ENCODE measurements at regions not wholly inside any gene's neighbourhood (a gene's known extent, or its start where the extent isn't known, plus 50 kb on each side); places are given as distances from the start of the nearest gene placed in this dataset.
A peak's percentile ranks its signal among the peaks of the same experiment; 100 is the strongest.

GRCh38 chr5:122228728-122229392, 83.2 kb upstream of the SNCAIP start:
- no peak for DNase-seq
- no peak overlapping the region for H3K9ac ChIP-seq (ENCODE audit: low read depth in 2 of 2, low read length in 2 of 2)
- no peaks in the 10 kb centered on the region for H3K27me3 ChIP-seq
- no peaks in the 10 kb centered on the region for H3K4me1 ChIP-seq
- no peak overlapping the region for H3K4me3 ChIP-seq
- H3K27ac ChIP-seq, result no peak overlapping the region
- H3K9me3 ChIP-seq, result no peaks in the 10 kb centered on the region
- no peaks in the 10 kb centered on the region for H3K36me3 ChIP-seq
- no peak for TF ChIP-seq CTCF (IDR thresholded peaks at IDR 0.05)
- intact Hi-C loops (cut with DNase I), result no loop called here

GRCh38 chr5:122229551-122229950, 82.5 kb upstream of the SNCAIP start:
- Histone ChIP-seq H3K36me3 (no peaks in the 10 kb centered on the region), H3K27ac (no peak overlapping the region), H3K4me1 (no peaks in the 10 kb centered on the region), H3K9ac (ENCODE audit: low read depth in 2 of 2, low read length in 2 of 2) (no peak overlapping the region), H3K9me3 (no peaks in the 10 kb centered on the region), H3K4me3 (no peak overlapping the region), H3K27me3 (no peaks in the 10 kb centered on the region)
- DNase-seq, result no peak
- intact Hi-C loops (cut with DNase I), result no loop called here
- no peak for TF ChIP-seq CTCF (IDR thresholded peaks at IDR 0.05)

GRCh38 chr5:122236270-122237040, 75.6 kb upstream of the SNCAIP start:
- no peak for DNase-seq
- no peaks in the 10 kb centered on the region for H3K27me3 ChIP-seq
- intact Hi-C loops (cut with DNase I), result no loop called here
- no peaks in the 10 kb centered on the region for H3K4me1 ChIP-seq
- H3K9me3 ChIP-seq, result no peaks in the 10 kb centered on the region
- no peak overlapping the region for H3K27ac ChIP-seq
- H3K4me3 ChIP-seq, result no peak overlapping the region
- no peaks in the 10 kb centered on the region for H3K36me3 ChIP-seq
- TF ChIP-seq CTCF (IDR thresholded peaks at IDR 0.05), result no peak
- no peak overlapping the region for H3K9ac ChIP-seq (ENCODE audit: low read depth in 2 of 2, low read length in 2 of 2)

- intact Hi-C loops (cut with DNase I), result no loop called here
- H3K9ac ChIP-seq (ENCODE audit: low read depth in 2 of 2, low read length in 2 of 2), result no peak overlapping the region
- DNase-seq, result no peak
These were observed 74.1 kb upstream of the SNCAIP start for GRCh38 chr5:122237906-122238305.

GRCh38 chr5:122252319-122252718, 59.7 kb upstream of the SNCAIP start:
- H3K4me1 ChIP-seq, result no peaks in the 10 kb centered on the region
- no peak overlapping the region for H3K27ac ChIP-seq
- no peaks in the 10 kb centered on the region for H3K27me3 ChIP-seq
- intact Hi-C loops (cut with DNase I), result no loop called here
- no peak for TF ChIP-seq CTCF (IDR thresholded peaks at IDR 0.05)
- no peaks in the 10 kb centered on the region for H3K36me3 ChIP-seq
- no peak overlapping the region for H3K9ac ChIP-seq (ENCODE audit: low read depth in 2 of 2, low read length in 2 of 2)
- no peak overlapping the region for H3K4me3 ChIP-seq
- no peaks in the 10 kb centered on the region for H3K9me3 ChIP-seq
- DNase-seq, result peak; percentile 74

More at GRCh38 chr5:122237906-122238305, 74.1 kb upstream of the SNCAIP start:
- H3K27me3 ChIP-seq, result no peaks in the 10 kb centered on the region
- H3K27ac ChIP-seq, result no peak overlapping the region
- no peak for TF ChIP-seq CTCF (IDR thresholded peaks at IDR 0.05)
- no peak overlapping the region for H3K4me3 ChIP-seq
- H3K36me3 ChIP-seq, result no peaks in the 10 kb centered on the region
- no peaks in the 10 kb centered on the region for H3K4me1 ChIP-seq
- H3K9me3 ChIP-seq, result no peaks in the 10 kb centered on the region
